ENCODE measurements at regions not wholly inside any gene's neighbourhood (a gene's known extent, or its start where the extent isn't known, plus 50 kb on each side); places are given as distances from the start of the nearest gene placed in this dataset.

GRCh38 chr2:184481865-184482264 lies 116.5 kb upstream of the ZNF804A start:
- DNase-seq = no peak

GRCh38 chr2:184498936-184499335 lies 99.4 kb upstream of the ZNF804A start:
- no peak for DNase-seq

GRCh38 chr2:184504252-184504651 lies 94.1 kb upstream of the ZNF804A start:
- no peak for DNase-seq

GRCh38 chr2:184507254-184507653 lies 91.1 kb upstream of the ZNF804A start:
- no peak for DNase-seq

GRCh38 chr2:184517402-184517801 lies 80.9 kb upstream of the ZNF804A start:
- DNase-seq = no peak

- DNase-seq = no peak
Observed at GRCh38 chr2:184520441-184520840, 77.9 kb upstream of the ZNF804A start.

GRCh38 chr2:184523732-184524131 lies 74.6 kb upstream of the ZNF804A start:
- no peak for DNase-seq

- DNase-seq = no peak
Observed at GRCh38 chr2:184524551-184525382, 73.6 kb upstream of the ZNF804A start.

- no peak for DNase-seq
Observed at GRCh38 chr2:184527058-184527457, 71.3 kb upstream of the ZNF804A start.

- DNase-seq = no peak
Observed at GRCh38 chr2:184528119-184528518, 70.2 kb upstream of the ZNF804A start.

GRCh38 chr2:184530239-184530638 lies 68.1 kb upstream of the ZNF804A start:
- DNase-seq = no peak

- no peak for DNase-seq
Observed at GRCh38 chr2:184530959-184531358, 67.4 kb upstream of the ZNF804A start.

- DNase-seq = peak; percentile 20
Observed at GRCh38 chr2:184532551-184532950, 65.8 kb upstream of the ZNF804A start.

- DNase-seq = peak; percentile 71
Observed at GRCh38 chr2:184534986-184535385, 63.3 kb upstream of the ZNF804A start.

GRCh38 chr2:184540246-184540789 lies 58.0 kb upstream of the ZNF804A start:
- no peak for DNase-seq

GRCh38 chr2:184541591-184541990 lies 56.7 kb upstream of the ZNF804A start:
- no peak for DNase-seq

GRCh38 chr2:184543832-184544231 lies 54.5 kb upstream of the ZNF804A start:
- no peak for DNase-seq
